Erythroblast (primary cell): ENCODE measurements at regions not wholly inside any gene's neighbourhood (a gene's known extent, or its start where the extent isn't known, plus 50 kb on each side); places are given as distances from the start of the nearest gene placed in this dataset.

Experiments
- GATA1 ChIP-seq: IDR thresholded peaks from 2 replicates; pipeline ENCODE4 v1.6.1; 2011; ENCODE audit warnings: low read depth, mild to moderate bottlenecking, control low read depth, low read length, moderate library complexity
- POLR2A ChIP-seq: IDR thresholded peaks from 2 replicates; pipeline ENCODE4 v1.6.1; 2011; ENCODE audit warnings: mild to moderate bottlenecking, low read length

- TF ChIP-seq POLR2A: no peak
- no peak for TF ChIP-seq GATA1
Measured at GRCh38 chr21:24910591-24910990, 696.7 kb downstream of the MRPL39 start.
